NB4 (cell line): ENCODE measurements at regions not wholly inside any gene's neighbourhood (a gene's known extent, or its start where the extent isn't known, plus 50 kb on each side); places are given as distances from the start of the nearest gene placed in this dataset.
A peak's percentile ranks its signal among the peaks of the same experiment; 100 is the strongest.
"Not testable (repeated sequence)": the region's sequence is repeated elsewhere in the genome, so short reads cannot be mapped to it uniquely, and the experiment has no call there.

ENCODE experiments used
- DNase-seq: peaks from one replicate; pipeline ENCODE4 v3.0.0; 2010; ENCODE audit warnings: low read depth
- H3K4me3 ChIP-seq: one replicate; pipeline ENCODE4 v1.5.1; 2011; ENCODE audit warnings: mild to moderate bottlenecking, low read depth, low read length, moderate library complexity
- TF ChIP-seq, protein P1 (sequence below): IDR thresholded peaks from one replicate; pipeline ENCODE4 v1.5.1; 2012; ENCODE audit warnings: low read depth, low read length

GRCh38 chr4:9110700-9111099, 59.5 kb upstream of the FAM90A26 start:
- not testable (repeated sequence) for H3K4me3 ChIP-seq, DNase-seq

GRCh38 chr4:9103148-9103524, 67.1 kb upstream of the FAM90A26 start:
- TF ChIP-seq, protein P1, sequence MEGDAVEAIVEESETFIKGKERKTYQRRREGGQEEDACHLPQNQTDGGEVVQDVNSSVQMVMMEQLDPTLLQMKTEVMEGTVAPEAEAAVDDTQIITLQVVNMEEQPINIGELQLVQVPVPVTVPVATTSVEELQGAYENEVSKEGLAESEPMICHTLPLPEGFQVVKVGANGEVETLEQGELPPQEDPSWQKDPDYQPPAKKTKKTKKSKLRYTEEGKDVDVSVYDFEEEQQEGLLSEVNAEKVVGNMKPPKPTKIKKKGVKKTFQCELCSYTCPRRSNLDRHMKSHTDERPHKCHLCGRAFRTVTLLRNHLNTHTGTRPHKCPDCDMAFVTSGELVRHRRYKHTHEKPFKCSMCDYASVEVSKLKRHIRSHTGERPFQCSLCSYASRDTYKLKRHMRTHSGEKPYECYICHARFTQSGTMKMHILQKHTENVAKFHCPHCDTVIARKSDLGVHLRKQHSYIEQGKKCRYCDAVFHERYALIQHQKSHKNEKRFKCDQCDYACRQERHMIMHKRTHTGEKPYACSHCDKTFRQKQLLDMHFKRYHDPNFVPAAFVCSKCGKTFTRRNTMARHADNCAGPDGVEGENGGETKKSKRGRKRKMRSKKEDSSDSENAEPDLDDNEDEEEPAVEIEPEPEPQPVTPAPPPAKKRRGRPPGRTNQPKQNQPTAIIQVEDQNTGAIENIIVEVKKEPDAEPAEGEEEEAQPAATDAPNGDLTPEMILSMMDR, result peak; percentile 33
- not testable (repeated sequence) for H3K4me3 ChIP-seq, DNase-seq

- H3K4me3 ChIP-seq, DNase-seq: not testable (repeated sequence)
Observed at GRCh38 chr4:9102471-9103147, 67.6 kb upstream of the FAM90A26 start.

- DNase-seq, H3K4me3 ChIP-seq: not testable (repeated sequence)
Observed at GRCh38 chr4:9096330-9096729, 73.9 kb upstream of the FAM90A26 start.

GRCh38 chr4:9078796-9079195, 91.4 kb upstream of the FAM90A26 start:
- DNase-seq, H3K4me3 ChIP-seq: not testable (repeated sequence)

DNA sequence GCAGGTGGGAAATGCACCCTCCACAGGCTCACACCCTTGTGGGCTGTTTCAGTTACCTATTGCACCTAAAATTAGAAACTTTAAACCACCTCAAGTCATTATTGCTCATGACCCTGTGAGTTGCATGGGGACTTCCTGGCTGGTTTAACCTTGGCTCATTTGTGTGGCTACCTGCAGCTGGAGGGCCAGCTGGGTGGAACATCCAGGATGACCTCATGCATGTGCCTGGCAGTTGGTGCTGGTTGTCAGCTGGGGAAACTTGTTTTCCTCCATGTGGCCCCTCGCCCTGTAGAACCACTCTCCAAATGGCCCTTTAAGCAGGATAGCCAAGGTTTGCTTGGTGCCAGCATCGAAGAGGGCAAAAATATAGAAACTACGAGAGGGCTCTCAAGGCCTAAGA, 93.2 kb upstream of the FAM90A26 start:
- DNase-seq, H3K4me3 ChIP-seq: not testable (repeated sequence)

- not testable (repeated sequence) for DNase-seq, H3K4me3 ChIP-seq
Observed at GRCh38 chr4:9076486-9076885, 93.7 kb upstream of the FAM90A26 start.

DNA sequence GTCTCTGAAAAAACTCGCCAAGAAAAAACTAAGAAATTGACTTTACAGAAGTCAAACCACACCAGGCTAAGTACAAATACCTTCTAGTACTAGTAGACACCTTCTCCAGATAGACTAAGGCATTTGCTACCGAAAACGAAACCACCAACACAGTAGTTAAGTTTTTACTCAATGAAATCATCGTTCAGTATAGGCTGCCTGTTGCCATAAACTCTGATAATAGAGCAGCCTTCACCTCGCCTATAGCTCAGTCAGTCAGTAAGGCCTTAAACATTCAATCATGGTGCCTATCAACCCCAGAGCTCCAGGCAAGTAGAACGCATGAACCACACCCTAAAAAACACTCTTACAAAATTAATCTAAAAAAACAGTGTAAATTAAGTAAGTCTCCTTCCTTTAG, 96.8 kb upstream of the FAM90A26 start:
- not testable (repeated sequence) for H3K4me3 ChIP-seq, DNase-seq

DNA sequence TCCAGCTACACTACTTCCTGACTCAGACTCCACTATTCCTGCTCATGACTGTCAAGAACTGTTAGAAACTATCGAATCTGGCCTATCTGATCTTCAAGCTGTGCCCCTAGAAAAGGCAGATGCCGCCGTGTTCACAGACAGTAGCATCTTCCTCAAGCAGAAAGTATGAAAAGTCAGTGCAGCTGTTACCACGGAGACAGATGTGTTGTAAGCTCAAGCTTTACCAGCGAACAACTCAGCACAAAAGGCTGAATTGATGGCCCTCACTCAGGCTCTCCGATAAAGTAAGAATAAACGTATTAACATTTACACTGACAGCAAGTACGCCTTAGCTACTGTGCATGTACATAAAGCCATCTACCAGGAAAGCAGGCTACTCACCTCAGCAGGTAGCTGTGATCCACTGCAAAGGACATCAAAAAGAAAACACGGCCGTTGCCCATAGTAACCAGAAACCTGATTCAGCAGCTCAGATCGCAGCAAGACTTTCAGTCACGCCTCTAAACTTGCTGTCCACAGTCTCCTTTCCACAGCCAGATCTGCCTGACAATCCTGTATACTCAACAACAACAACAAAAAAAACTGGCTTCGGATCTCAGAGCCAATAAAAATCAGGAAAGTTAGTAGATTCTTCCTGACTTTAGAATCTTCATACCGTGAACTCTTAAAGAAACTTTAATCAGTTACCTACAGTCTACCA, 97.5 kb upstream of the FAM90A26 start:
- H3K4me3 ChIP-seq, DNase-seq: not testable (repeated sequence)

GRCh38 chr4:9067923-9068322, 102.3 kb upstream of the FAM90A26 start:
- not testable (repeated sequence) for H3K4me3 ChIP-seq

DNA sequence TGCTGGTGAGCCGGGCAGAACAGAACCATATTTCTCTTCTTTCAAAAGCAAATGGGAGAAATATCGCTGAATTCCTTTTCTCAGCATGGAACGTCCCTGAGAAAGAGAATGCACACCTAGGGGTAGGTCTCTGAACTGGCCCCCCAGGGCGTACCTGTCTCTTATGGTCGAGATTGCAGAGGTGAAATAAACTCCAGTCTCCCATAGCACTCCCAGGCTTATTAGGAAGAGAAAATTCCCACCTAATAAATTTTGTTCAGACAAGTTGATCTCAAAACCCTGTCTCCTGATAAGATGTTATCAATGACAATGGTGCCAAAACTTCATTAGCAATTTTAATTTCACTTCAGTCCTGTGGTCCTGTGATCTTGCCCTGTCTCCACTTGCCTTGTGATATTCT, 106.6 kb upstream of the FAM90A26 start:
- not testable (repeated sequence) for H3K4me3 ChIP-seq, DNase-seq

More at GRCh38 chr4:9067923-9068322, 102.3 kb upstream of the FAM90A26 start:
- DNase-seq, result not testable (repeated sequence)

- not testable (repeated sequence) for H3K4me3 ChIP-seq, DNase-seq
Observed at GRCh38 chr4:9024866-9025265, 145.3 kb upstream of the FAM90A26 start.

- not testable (repeated sequence) for DNase-seq, H3K4me3 ChIP-seq
Observed at GRCh38 chr4:9009792-9010191, 138.2 kb upstream of the HMX1 start.

- not testable (repeated sequence) for DNase-seq, H3K4me3 ChIP-seq
Observed at GRCh38 chr4:9008407-9008806, 136.8 kb upstream of the HMX1 start.

DNA sequence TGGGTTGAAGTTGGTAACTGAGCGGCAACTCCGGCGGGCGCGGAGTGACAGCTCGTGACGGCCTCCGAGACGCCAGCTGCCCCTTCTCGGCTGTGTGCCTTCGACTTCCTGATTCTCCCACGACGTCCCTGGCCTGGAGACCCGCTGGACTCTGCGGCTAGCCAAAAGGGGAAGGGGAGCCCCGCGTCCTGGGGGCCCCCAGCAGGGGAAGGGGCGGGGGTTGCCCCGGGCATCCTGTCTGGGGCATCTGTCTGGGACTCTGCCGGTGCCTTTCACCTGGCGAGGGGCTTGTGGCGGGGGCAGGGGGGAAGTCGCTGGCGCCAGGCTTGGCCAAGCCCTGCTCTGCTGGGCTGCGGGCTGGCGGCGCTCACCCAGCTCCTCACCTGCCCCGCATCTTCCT, 129.5 kb upstream of the HMX1 start:
- not testable (repeated sequence) for H3K4me3 ChIP-seq
- DNase-seq, result peak; percentile 21
